Neural cell (in vitro differentiated cells): ENCODE measurements at regions not wholly inside any gene's neighbourhood (a gene's known extent, or its start where the extent isn't known, plus 50 kb on each side); places are given as distances from the start of the nearest gene placed in this dataset.

Experiments used
- CTCF ChIP-seq: fragments of 450-650 bp; IDR thresholded peaks from 2 replicates; pipeline ENCODE4 v1.5.1; 2014; ENCODE audit warnings: antibody characterized with exemption, mild to moderate bottlenecking, moderate library complexity; ENCODE audit not compliant: poor library complexity, severe bottlenecking
- EP300 ChIP-seq: fragments of 450-650 bp; conservative IDR thresholded peaks from 2 replicates; pipeline ENCODE4 v1.6.1; 2014; ENCODE audit warnings: antibody characterized with exemption, mild to moderate bottlenecking, moderate library complexity; ENCODE audit not compliant: poor library complexity, severe bottlenecking
- EZH2 ChIP-seq: fragments of 200-600, 300-800 bp; shearing (Covaris generic), sonication (generic); IDR thresholded peaks from 2 replicates; pipeline ENCODE4 v1.6.1; 2014; ENCODE audit warnings: antibody characterized with exemption, low read length, borderline replicate concordance, mild to moderate bottlenecking; ENCODE audit not compliant: insufficient read depth, poor library complexity, severe bottlenecking
- MXI1 ChIP-seq: fragments of 450-650 bp; conservative IDR thresholded peaks from 2 replicates; pipeline ENCODE4 v1.6.1; 2014; ENCODE audit warnings: antibody characterized with exemption, mild to moderate bottlenecking; ENCODE audit not compliant: poor library complexity, severe bottlenecking
- POLR2AphosphoS5 ChIP-seq: IDR thresholded peaks from 2 replicates; pipeline ENCODE4 v1.6.1; 2012
- RAD21 ChIP-seq: fragments of 450-650 bp; conservative IDR thresholded peaks from 2 replicates; pipeline ENCODE4 v1.6.1; 2014; ENCODE audit warnings: antibody characterized with exemption, mild to moderate bottlenecking, moderate library complexity
- REST ChIP-seq: IDR thresholded peaks from 2 replicates; pipeline ENCODE4 v1.6.1; 2012; ENCODE audit warnings: borderline replicate concordance
- SMC3 ChIP-seq: fragments of 450-650 bp; conservative IDR thresholded peaks from 2 replicates; pipeline ENCODE4 v1.6.1; 2014; ENCODE audit warnings: antibody characterized with exemption, mild to moderate bottlenecking, moderate library complexity; ENCODE audit not compliant: poor library complexity
- TAF1 ChIP-seq: IDR thresholded peaks from 2 replicates; pipeline ENCODE4 v1.6.1; 2012; ENCODE audit warnings: low read depth

DNA sequence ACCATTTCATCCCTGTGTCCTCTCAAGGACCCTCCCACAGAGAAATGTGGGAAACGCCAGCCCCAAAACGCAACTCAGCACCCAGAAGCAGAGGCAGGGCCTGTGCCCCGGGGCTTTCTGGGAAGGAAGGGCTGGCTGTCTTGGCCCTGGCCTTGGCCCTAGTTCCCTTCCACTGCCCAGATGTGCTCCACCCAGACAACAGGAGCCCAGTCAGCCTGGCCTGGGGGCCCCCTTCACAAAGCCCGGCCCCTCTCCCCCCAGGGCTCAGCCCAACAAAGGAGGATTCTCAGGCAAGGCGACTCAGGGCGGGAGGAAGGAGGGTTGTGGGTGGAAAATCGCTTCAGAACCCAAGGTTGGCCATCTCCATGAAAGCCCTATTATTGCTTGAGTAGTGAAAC is 82.5 kb downstream of the PJA1 start:
- no peak for TF ChIP-seq CTCF
- TF ChIP-seq EP300, result no peak
- no peak for TF ChIP-seq RAD21
- no peak for TF ChIP-seq MXI1
- TF ChIP-seq POLR2AphosphoS5, result no peak
- no peak for TF ChIP-seq TAF1
- TF ChIP-seq EZH2, result no peak
- TF ChIP-seq SMC3, result no peak
- TF ChIP-seq REST, result no peak
